ENCODE measurements at regions not wholly inside any gene's neighbourhood (a gene's known extent, or its start where the extent isn't known, plus 50 kb on each side); places are given as distances from the start of the nearest gene placed in this dataset.

- TF ChIP-seq USF2 (IDR thresholded peaks at IDR 0.05; ENCODE audit: low read length): no peak
- TF ChIP-seq POLR2AphosphoS5 (IDR thresholded peaks at IDR 0.05; ENCODE audit: low read depth, low read length): no peak
- TF ChIP-seq CHD1 (IDR thresholded peaks at IDR 0.05; ENCODE audit: low read depth, low read length): no peak
- no peak for TF ChIP-seq CHD2 (IDR thresholded peaks at IDR 0.05; ENCODE audit: low read length)
- no peak for TF ChIP-seq POLR2A (IDR thresholded peaks at IDR 0.05; ENCODE audit: control extremely low read depth in 1 of 2, low read depth in 2 of 2, low read length in 2 of 2)
- no peak for TF ChIP-seq SIN3A (conservative IDR thresholded peaks at IDR 0.05 in 1 of 2, IDR thresholded peaks at IDR 0.05 in 1 of 2; ENCODE audit: low read depth in 1 of 2, low read length in 2 of 2)
- no peak for TF ChIP-seq TBP (IDR thresholded peaks at IDR 0.05; ENCODE audit: low read depth, low read length)
- no peak for TF ChIP-seq CBX5 (IDR thresholded peaks at IDR 0.05; ENCODE audit: low read depth, low read length)
- no peak for TF ChIP-seq CTCF (IDR thresholded peaks at IDR 0.05; ENCODE audit: control extremely low read depth in 1 of 3, insufficient read depth in 1 of 3, low read depth in 1 of 3, low read length in 3 of 3)
Measured at GRCh38 chr1:61616830-61617229, 108.1 kb downstream of the TM2D1 start.
